ENCODE measurements at regions not wholly inside any gene's neighbourhood (a gene's known extent, or its start where the extent isn't known, plus 50 kb on each side); places are given as distances from the start of the nearest gene placed in this dataset.

DNA sequence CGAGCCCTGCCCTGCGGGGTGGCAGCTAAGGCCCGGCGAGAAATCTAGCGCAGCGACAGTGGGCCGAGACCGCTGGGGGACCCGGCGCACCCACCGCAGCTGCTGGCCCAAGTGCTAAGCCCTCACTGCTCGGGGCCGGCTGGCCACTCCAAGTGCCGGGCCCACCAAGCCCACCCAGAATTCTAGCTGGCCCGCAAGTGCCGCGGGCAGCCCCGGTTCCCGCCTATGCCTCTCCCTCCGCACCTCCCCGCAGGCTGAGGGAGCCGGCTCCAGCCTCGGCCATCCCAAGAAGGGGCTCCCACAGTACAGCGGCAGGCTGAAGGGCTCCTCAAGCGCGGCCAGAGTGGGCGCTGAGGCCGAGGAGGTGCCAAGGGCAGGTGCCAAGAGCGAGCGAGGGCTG lies 55.2 kb upstream of the RND3 start:
- H3K4me1 ChIP-seq (ENCODE audit: control insufficient read depth, insufficient read depth, low read length): no peaks in the 10 kb centered on the region
- ChIA-PET POLR2A (no interaction called here), CTCF (no interaction called here)
- no peaks in the 10 kb centered on the region for H3K36me3 ChIP-seq (ENCODE audit: control insufficient read depth in 2 of 2, insufficient read depth in 1 of 2, low read length in 2 of 2)
- no peaks in the 10 kb centered on the region for H3K9me3 ChIP-seq (ENCODE audit: control insufficient read depth, insufficient read depth, low read depth, low read length)
- no peak overlapping the region for H3K27ac ChIP-seq (ENCODE audit: extremely low read depth, low read depth, low read length)
- no peak overlapping the region for H3K4me3 ChIP-seq (ENCODE audit: low read depth, low read length)
- TF ChIP-seq ZNF837 (tag by site-specific recombination; IDR thresholded peaks at IDR 0.05) (no peak), SETDB1 (IDR thresholded peaks at IDR 0.05; ENCODE audit: insufficient read length, low read length) (no peak), ZNF211 (tag by site-specific recombination; IDR thresholded peaks at IDR 0.05; ENCODE audit: low read depth) (no peak), ZNF596 (tag by site-specific recombination; IDR thresholded peaks at IDR 0.05) (no peak), SALL2 (tag by site-specific recombination; IDR thresholded peaks at IDR 0.05; ENCODE audit: borderline replicate concordance) (no peak), ZBTB1 (tag by site-specific recombination; IDR thresholded peaks at IDR 0.05) (no peak), ZNF560 (tag by site-specific recombination; IDR thresholded peaks at IDR 0.05; ENCODE audit: borderline replicate concordance) (no peak), GLI2 (tag by site-specific recombination; IDR thresholded peaks at IDR 0.05; ENCODE audit: borderline replicate concordance, low read depth) (no peak), SCRT1 (tag by site-specific recombination; IDR thresholded peaks at IDR 0.05; ENCODE audit: borderline replicate concordance) (no peak), ZNF707 (tag by site-specific recombination; IDR thresholded peaks at IDR 0.05) (no peak), ZNF10 (tag by site-specific recombination; IDR thresholded peaks at IDR 0.05) (no peak), ZNF223 (tag by site-specific recombination; IDR thresholded peaks at IDR 0.05) (no peak)
- TF ChIP-seq, protein P1, sequence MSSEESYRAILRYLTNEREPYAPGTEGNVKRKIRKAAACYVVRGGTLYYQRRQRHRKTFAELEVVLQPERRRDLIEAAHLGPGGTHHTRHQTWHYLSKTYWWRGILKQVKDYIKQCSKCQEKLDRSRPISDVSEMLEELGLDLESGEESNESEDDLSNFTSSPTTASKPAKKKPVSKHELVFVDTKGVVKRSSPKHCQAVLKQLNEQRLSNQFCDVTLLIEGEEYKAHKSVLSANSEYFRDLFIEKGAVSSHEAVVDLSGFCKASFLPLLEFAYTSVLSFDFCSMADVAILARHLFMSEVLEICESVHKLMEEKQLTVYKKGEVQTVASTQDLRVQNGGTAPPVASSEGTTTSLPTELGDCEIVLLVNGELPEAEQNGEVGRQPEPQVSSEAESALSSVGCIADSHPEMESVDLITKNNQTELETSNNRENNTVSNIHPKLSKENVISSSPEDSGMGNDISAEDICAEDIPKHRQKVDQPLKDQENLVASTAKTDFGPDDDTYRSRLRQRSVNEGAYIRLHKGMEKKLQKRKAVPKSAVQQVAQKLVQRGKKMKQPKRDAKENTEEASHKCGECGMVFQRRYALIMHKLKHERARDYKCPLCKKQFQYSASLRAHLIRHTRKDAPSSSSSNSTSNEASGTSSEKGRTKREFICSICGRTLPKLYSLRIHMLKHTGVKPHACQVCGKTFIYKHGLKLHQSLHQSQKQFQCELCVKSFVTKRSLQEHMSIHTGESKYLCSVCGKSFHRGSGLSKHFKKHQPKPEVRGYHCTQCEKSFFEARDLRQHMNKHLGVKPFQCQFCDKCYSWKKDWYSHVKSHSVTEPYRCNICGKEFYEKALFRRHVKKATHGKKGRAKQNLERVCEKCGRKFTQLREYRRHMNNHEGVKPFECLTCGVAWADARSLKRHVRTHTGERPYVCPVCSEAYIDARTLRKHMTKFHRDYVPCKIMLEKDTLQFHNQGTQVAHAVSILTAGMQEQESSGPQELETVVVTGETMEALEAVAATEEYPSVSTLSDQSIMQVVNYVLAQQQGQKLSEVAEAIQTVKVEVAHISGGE (tag by site-specific recombination; conservative IDR thresholded peaks at IDR 0.05; ENCODE audit: low read depth): no peak
- TF ChIP-seq, protein P2, sequence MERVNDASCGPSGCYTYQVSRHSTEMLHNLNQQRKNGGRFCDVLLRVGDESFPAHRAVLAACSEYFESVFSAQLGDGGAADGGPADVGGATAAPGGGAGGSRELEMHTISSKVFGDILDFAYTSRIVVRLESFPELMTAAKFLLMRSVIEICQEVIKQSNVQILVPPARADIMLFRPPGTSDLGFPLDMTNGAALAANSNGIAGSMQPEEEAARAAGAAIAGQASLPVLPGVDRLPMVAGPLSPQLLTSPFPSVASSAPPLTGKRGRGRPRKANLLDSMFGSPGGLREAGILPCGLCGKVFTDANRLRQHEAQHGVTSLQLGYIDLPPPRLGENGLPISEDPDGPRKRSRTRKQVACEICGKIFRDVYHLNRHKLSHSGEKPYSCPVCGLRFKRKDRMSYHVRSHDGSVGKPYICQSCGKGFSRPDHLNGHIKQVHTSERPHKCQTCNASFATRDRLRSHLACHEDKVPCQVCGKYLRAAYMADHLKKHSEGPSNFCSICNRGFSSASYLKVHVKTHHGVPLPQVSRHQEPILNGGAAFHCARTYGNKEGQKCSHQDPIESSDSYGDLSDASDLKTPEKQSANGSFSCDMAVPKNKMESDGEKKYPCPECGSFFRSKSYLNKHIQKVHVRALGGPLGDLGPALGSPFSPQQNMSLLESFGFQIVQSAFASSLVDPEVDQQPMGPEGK (tag by site-specific recombination; IDR thresholded peaks at IDR 0.05): no peak
- TF ChIP-seq, protein P3, sequence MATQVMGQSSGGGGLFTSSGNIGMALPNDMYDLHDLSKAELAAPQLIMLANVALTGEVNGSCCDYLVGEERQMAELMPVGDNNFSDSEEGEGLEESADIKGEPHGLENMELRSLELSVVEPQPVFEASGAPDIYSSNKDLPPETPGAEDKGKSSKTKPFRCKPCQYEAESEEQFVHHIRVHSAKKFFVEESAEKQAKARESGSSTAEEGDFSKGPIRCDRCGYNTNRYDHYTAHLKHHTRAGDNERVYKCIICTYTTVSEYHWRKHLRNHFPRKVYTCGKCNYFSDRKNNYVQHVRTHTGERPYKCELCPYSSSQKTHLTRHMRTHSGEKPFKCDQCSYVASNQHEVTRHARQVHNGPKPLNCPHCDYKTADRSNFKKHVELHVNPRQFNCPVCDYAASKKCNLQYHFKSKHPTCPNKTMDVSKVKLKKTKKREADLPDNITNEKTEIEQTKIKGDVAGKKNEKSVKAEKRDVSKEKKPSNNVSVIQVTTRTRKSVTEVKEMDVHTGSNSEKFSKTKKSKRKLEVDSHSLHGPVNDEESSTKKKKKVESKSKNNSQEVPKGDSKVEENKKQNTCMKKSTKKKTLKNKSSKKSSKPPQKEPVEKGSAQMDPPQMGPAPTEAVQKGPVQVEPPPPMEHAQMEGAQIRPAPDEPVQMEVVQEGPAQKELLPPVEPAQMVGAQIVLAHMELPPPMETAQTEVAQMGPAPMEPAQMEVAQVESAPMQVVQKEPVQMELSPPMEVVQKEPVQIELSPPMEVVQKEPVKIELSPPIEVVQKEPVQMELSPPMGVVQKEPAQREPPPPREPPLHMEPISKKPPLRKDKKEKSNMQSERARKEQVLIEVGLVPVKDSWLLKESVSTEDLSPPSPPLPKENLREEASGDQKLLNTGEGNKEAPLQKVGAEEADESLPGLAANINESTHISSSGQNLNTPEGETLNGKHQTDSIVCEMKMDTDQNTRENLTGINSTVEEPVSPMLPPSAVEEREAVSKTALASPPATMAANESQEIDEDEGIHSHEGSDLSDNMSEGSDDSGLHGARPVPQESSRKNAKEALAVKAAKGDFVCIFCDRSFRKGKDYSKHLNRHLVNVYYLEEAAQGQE (tag by site-specific recombination; IDR thresholded peaks at IDR 0.05): no peak

DNA sequence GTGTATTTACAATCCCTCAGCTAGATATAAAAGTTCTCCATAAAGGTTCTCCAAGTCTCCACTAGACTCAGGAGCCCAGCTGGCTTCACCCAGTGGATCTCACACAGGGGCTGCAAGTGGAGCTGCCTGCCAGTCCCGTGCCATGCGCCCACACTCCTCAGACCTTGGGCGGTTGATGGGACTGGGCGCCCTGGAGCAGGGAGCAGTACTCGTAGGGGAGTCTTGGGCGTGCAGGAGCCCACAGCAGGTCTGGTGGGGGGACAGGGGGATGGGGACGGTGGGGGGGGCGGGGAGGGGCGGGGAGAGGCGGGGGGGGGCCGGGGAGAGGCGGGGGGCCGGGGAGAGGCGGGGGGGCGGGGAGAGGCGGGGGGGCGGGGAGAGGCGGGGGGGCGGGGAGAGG lies 54.7 kb upstream of the RND3 start:
- no peaks in the 10 kb centered on the region for H3K4me1 ChIP-seq (ENCODE audit: control insufficient read depth, insufficient read depth, low read length)
- H3K27ac ChIP-seq (ENCODE audit: extremely low read depth, low read depth, low read length): no peak overlapping the region
- no peak overlapping the region for H3K4me3 ChIP-seq (ENCODE audit: low read depth, low read length)
- ChIA-PET CTCF (no interaction called here), POLR2A (interaction anchor here (0.6 kb wide), 1 partner anchor 1121 kb away, joined by 3 read pairs; no protein-coding TSS in a partner anchor)
- H3K36me3 ChIP-seq (ENCODE audit: control insufficient read depth in 2 of 2, insufficient read depth in 1 of 2, low read length in 2 of 2): no peaks in the 10 kb centered on the region
- no peaks in the 10 kb centered on the region for H3K9me3 ChIP-seq (ENCODE audit: control insufficient read depth, insufficient read depth, low read depth, low read length)
- TF ChIP-seq, protein P4, sequence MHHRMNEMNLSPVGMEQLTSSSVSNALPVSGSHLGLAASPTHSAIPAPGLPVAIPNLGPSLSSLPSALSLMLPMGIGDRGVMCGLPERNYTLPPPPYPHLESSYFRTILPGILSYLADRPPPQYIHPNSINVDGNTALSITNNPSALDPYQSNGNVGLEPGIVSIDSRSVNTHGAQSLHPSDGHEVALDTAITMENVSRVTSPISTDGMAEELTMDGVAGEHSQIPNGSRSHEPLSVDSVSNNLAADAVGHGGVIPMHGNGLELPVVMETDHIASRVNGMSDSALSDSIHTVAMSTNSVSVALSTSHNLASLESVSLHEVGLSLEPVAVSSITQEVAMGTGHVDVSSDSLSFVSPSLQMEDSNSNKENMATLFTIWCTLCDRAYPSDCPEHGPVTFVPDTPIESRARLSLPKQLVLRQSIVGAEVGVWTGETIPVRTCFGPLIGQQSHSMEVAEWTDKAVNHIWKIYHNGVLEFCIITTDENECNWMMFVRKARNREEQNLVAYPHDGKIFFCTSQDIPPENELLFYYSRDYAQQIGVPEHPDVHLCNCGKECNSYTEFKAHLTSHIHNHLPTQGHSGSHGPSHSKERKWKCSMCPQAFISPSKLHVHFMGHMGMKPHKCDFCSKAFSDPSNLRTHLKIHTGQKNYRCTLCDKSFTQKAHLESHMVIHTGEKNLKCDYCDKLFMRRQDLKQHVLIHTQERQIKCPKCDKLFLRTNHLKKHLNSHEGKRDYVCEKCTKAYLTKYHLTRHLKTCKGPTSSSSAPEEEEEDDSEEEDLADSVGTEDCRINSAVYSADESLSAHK (tag by site-specific recombination; IDR thresholded peaks at IDR 0.05): no peak
- TF ChIP-seq, protein P5, sequence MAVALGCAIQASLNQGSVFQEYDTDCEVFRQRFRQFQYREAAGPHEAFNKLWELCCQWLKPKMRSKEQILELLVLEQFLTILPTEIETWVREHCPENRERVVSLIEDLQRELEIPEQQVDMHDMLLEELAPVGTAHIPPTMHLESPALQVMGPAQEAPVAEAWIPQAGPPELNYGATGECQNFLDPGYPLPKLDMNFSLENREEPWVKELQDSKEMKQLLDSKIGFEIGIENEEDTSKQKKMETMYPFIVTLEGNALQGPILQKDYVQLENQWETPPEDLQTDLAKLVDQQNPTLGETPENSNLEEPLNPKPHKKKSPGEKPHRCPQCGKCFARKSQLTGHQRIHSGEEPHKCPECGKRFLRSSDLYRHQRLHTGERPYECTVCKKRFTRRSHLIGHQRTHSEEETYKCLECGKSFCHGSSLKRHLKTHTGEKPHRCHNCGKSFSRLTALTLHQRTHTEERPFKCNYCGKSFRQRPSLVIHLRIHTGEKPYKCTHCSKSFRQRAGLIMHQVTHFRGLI (tag by site-specific recombination; IDR thresholded peaks at IDR 0.05): no peak
- TF ChIP-seq ZNF157 (tag by site-specific recombination; IDR thresholded peaks at IDR 0.05) (no peak), ZBTB1 (tag by site-specific recombination; IDR thresholded peaks at IDR 0.05) (no peak), KLF16 (tag by site-specific recombination; IDR thresholded peaks at IDR 0.05) (no peak), ZNF274 (IDR thresholded peaks at IDR 0.05; ENCODE audit: low read length) (no peak), ZNF274 (tag by site-specific recombination; IDR thresholded peaks at IDR 0.05; ENCODE audit: borderline replicate concordance) (no peak), ZNF121 (tag by site-specific recombination; IDR thresholded peaks at IDR 0.05) (no peak), ZNF175 (tag by site-specific recombination; IDR thresholded peaks at IDR 0.05) (no peak)

Data from HEK293 (cell line).